ENCODE measurements at regions not wholly inside any gene's neighbourhood (a gene's known extent, or its start where the extent isn't known, plus 50 kb on each side); places are given as distances from the start of the nearest gene placed in this dataset.

DNA sequence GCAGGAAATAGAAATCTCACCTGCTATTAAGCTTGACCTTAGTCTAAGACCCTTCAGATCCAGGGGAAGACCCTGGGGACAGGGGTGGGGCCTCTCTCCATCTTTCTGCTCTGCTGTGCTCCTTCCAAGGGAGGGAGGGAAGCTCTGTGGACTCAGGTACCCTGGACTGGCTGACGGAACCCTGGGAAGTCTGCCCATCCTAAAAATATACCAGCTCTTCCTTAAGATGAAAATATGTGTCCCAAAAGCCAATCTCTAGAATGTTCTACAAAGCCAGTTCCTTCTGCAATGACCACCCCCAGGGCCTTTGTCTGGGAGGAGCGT is 73.7 kb downstream of the RTL6 start:
- H3K4me1 ChIP-seq, result no peaks in the 10 kb centered on the region
- TF ChIP-seq, protein P1, sequence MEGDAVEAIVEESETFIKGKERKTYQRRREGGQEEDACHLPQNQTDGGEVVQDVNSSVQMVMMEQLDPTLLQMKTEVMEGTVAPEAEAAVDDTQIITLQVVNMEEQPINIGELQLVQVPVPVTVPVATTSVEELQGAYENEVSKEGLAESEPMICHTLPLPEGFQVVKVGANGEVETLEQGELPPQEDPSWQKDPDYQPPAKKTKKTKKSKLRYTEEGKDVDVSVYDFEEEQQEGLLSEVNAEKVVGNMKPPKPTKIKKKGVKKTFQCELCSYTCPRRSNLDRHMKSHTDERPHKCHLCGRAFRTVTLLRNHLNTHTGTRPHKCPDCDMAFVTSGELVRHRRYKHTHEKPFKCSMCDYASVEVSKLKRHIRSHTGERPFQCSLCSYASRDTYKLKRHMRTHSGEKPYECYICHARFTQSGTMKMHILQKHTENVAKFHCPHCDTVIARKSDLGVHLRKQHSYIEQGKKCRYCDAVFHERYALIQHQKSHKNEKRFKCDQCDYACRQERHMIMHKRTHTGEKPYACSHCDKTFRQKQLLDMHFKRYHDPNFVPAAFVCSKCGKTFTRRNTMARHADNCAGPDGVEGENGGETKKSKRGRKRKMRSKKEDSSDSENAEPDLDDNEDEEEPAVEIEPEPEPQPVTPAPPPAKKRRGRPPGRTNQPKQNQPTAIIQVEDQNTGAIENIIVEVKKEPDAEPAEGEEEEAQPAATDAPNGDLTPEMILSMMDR (IDR thresholded peaks at IDR 0.05; ENCODE audit: low read depth, low read length), result no peak
- no peak overlapping the region for H3K4me3 ChIP-seq (ENCODE audit: low read depth, low read length)
- DNase-seq, result no peak
- no peaks in the 10 kb centered on the region; the same call in 1 of the 2 replicates for H3K27me3 ChIP-seq
- no peaks in the 10 kb centered on the region for H3K36me3 ChIP-seq
- no peaks in the 10 kb centered on the region for H3K9me3 ChIP-seq

DNA sequence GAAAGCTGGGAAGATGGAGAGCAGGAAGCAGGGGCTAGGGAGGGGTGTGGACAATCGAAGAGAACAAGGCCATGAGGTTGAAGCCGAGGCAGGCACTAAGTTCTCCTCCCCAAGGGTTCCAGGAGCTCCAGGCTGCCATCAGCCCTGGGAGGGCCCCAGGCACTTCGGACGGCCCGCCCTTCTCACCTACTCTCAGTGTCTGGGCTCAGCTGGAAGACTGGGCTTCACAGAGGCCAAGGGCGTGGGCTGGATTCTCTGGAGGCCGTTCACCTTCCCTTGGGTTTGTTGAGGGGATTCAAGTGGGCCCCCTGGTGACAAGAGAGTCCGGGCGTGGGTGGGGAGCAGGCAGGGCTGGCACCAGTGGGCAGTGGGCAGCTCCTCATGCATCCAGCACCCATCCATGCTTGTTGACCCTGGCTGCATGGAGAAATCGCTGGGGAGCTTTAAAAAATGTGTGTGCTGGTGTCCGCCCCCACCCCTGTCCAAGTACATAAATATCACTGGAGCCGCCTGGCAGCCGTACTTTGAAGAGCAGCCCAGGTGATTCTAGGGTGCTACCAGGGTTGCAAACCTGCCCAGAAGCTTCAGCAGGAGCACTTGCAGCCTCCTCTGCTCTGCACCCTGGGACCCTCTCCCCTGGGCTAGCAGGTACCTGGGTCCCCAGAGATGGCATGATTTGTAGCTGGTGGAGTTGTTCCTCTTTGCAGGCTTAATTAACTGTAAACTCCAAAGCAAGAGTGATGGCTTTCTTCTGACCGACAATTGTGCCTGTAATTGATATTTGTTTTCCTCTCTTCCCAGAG is 74.3 kb downstream of the RTL6 start:
- no peak for DNase-seq
- TF ChIP-seq, protein P1 (IDR thresholded peaks at IDR 0.05; ENCODE audit: low read depth, low read length), result no peak
- no peak overlapping the region for H3K4me3 ChIP-seq (ENCODE audit: low read depth, low read length)
- no peaks in the 10 kb centered on the region; the same call in 1 of the 2 replicates for H3K9me3 ChIP-seq
- no peaks in the 10 kb centered on the region for H3K36me3 ChIP-seq
- H3K4me1 ChIP-seq, result no peaks in the 10 kb centered on the region
- H3K27me3 ChIP-seq, result no peaks in the 10 kb centered on the region; the same call in 1 of the 2 replicates

GRCh38 chr22:44422746-44423380 is 75.2 kb downstream of the RTL6 start:
- H3K36me3 ChIP-seq, result no peaks in the 10 kb centered on the region
- TF ChIP-seq, protein P1 (IDR thresholded peaks at IDR 0.05; ENCODE audit: low read depth, low read length), result no peak
- H3K4me3 ChIP-seq (ENCODE audit: low read depth, low read length), result no peak overlapping the region
- no peaks in the 10 kb centered on the region for H3K4me1 ChIP-seq
- no peak for DNase-seq
- H3K9me3 ChIP-seq, result no peaks in the 10 kb centered on the region; the same call in 1 of the 2 replicates
- H3K27me3 ChIP-seq, result no peaks in the 10 kb centered on the region; the same call in 1 of the 2 replicates

DNA sequence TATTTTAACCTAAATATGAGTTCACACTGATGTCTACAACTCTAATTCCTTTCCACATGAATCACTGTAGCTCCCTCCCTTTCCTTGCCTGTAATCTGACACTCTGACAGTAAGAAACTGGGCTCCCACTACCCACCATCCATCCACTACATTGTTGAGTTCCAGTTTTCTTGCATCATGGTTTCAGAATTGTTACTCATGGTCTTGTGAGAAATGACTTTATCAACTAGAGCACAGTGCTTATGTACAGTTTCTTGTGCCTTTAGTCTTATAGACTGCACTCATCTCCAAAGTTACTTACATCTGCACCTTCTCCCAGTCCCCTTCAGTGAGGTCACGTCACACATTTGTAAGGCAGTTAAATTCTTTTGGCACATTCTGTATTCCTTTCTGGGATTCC is 78.6 kb downstream of the RTL6 start:
- TF ChIP-seq, protein P1 (IDR thresholded peaks at IDR 0.05; ENCODE audit: low read depth, low read length), result no peak
- H3K4me3 ChIP-seq (ENCODE audit: low read depth, low read length), result no peak overlapping the region
- no peak for DNase-seq
- H3K36me3 ChIP-seq, result no peaks in the 10 kb centered on the region
- H3K9me3 ChIP-seq, result no peaks in the 10 kb centered on the region; the same call in 1 of the 2 replicates
- no peaks in the 10 kb centered on the region; the same call in 1 of the 2 replicates for H3K27me3 ChIP-seq
- H3K4me1 ChIP-seq, result no peaks in the 10 kb centered on the region

GRCh38 chr22:44413211-44413610 is 84.8 kb downstream of the RTL6 start:
- TF ChIP-seq, protein P1 (IDR thresholded peaks at IDR 0.05; ENCODE audit: low read depth, low read length), result no peak
- Histone ChIP-seq H3K4me1 (no peaks in the 10 kb centered on the region), H3K9me3 (no peaks in the 10 kb centered on the region), H3K4me3 (ENCODE audit: low read depth, low read length) (no peak overlapping the region), H3K27me3 (peaks cover 21% of the 10 kb centered on the region), H3K36me3 (no peaks in the 10 kb centered on the region)
- DNase-seq, result no peak
